OCI-LY7 (cell line): ENCODE measurements at regions not wholly inside any gene's neighbourhood (a gene's known extent, or its start where the extent isn't known, plus 50 kb on each side); places are given as distances from the start of the nearest gene placed in this dataset.

ENCODE experiments used
- BruUV-seq: library from RNA; stranded (reverse); fragments of 400-500 nt; replicated peaks from 2 replicates; lab custom pipeline; 2021; lab: Mats Ljungman, UMichigan
- CTCF ChIA-PET: fragments of 300-600 bp; sonication (Branson Sonifier 250); formaldehyde crosslinking; loops from one replicate; lab custom pipeline; 2022; ENCODE audit warnings: antibody characterized with exemption; ENCODE audit not compliant: unreplicated experiment; lab: Charles Lee
- POLR2A ChIA-PET: fragments of 300-600 bp; sonication (Branson Sonifier 250); formaldehyde crosslinking; loops from one replicate; lab custom pipeline; 2022; ENCODE audit warnings: antibody characterized with exemption; lab: Charles Lee
- DNase-seq: peaks from one replicate; pipeline ENCODE4 v3.0.0-alpha.2; 2015; ENCODE audit warnings: low spot score
- H2AFZ ChIP-seq: fragments of 200-600 bp; sonication (generic), shearing (Covaris generic); 2 replicates; pipeline ENCODE4 v1.6.1; 2014; ENCODE audit warnings: mild to moderate bottlenecking, antibody characterized with exemption, low read length, moderate library complexity
- H3K27ac ChIP-seq: fragments of 200-600 bp; sonication (generic); 2 replicates; pipeline ENCODE4 v1.5.1; 2014; ENCODE audit warnings: mixed run types, low read depth, mild to moderate bottlenecking, moderate library complexity, low read length, inconsistent platforms; ENCODE audit not compliant: poor library complexity, severe bottlenecking
- H3K36me3 ChIP-seq: fragments of 200-600 bp; sonication (generic); 2 replicates; pipeline ENCODE4 v1.6.1; 2014; ENCODE audit warnings: mild to moderate bottlenecking, antibody characterized with exemption, low read length, moderate library complexity, mixed read lengths; ENCODE audit not compliant: insufficient read depth
- H3K4me1 ChIP-seq: fragments of 200-600 bp; sonication (generic); 2 replicates; pipeline ENCODE4 v1.5.1; 2014; ENCODE audit warnings: mild to moderate bottlenecking, low read length; ENCODE audit not compliant: insufficient read depth, poor library complexity, severe bottlenecking
- H3K4me2 ChIP-seq: fragments of 200-600 bp; sonication (generic); 2 replicates; pipeline ENCODE4 v1.6.1; 2014; ENCODE audit warnings: mild to moderate bottlenecking, low read length
- H3K4me3 ChIP-seq: fragments of 200-600 bp; sonication (generic); 2 replicates; pipeline ENCODE4 v1.5.1; 2014; ENCODE audit warnings: mild to moderate bottlenecking, low read depth, low read length; ENCODE audit not compliant: poor library complexity, severe bottlenecking
- H3K79me2 ChIP-seq: fragments of 200-600 bp; sonication (generic); 2 replicates; pipeline ENCODE4 v1.6.1; 2016; ENCODE audit warnings: low read depth, mild to moderate bottlenecking, low read length, moderate library complexity, mixed read lengths; ENCODE audit not compliant: insufficient read depth
- H3K9me2 ChIP-seq: fragments of 200-600 bp; sonication (generic); 2 replicates; pipeline ENCODE4 v1.6.1; 2016; ENCODE audit warnings: mild to moderate bottlenecking, low read length, mixed read lengths; ENCODE audit not compliant: insufficient read depth
- H3K9me3 ChIP-seq: fragments of 200-600 bp; sonication (generic); 2 replicates; pipeline ENCODE4 v1.6.1; 2014; ENCODE audit warnings: mild to moderate bottlenecking, mixed run types, low read length, mixed read lengths
- H4K20me1 ChIP-seq: fragments of 200-600 bp; sonication (generic); 2 replicates; pipeline ENCODE4 v1.6.1; 2014; ENCODE audit warnings: mild to moderate bottlenecking, antibody characterized with exemption, low read length, moderate library complexity, mixed read lengths; ENCODE audit not compliant: insufficient read depth
- EZH2phosphoT487 ChIP-seq: fragments of 200-600 bp; sonication (generic); IDR thresholded peaks from 2 replicates; pipeline ENCODE4 v1.6.1; 2018; ENCODE audit warnings: low read depth, borderline replicate concordance, mild to moderate bottlenecking, mixed run types, antibody characterized with exemption, low read length, moderate library complexity, mixed read lengths
- intact Hi-C: fragments of 100-400 bp; cut with micrococcal nuclease; formaldehyde crosslinking; loops from one replicate; pipeline ENCODE4 v1.10.0; 2022; ENCODE audit not compliant: unreplicated experiment
- TF ChIP-seq, protein P1 (sequence below): fragments of 200-600 bp; sonication (generic); conservative IDR thresholded peaks from 2 replicates; pipeline ENCODE4 v1.5.1; 2014; ENCODE audit warnings: mild to moderate bottlenecking, antibody characterized with exemption, low read length, moderate library complexity, mixed read lengths

DNA sequence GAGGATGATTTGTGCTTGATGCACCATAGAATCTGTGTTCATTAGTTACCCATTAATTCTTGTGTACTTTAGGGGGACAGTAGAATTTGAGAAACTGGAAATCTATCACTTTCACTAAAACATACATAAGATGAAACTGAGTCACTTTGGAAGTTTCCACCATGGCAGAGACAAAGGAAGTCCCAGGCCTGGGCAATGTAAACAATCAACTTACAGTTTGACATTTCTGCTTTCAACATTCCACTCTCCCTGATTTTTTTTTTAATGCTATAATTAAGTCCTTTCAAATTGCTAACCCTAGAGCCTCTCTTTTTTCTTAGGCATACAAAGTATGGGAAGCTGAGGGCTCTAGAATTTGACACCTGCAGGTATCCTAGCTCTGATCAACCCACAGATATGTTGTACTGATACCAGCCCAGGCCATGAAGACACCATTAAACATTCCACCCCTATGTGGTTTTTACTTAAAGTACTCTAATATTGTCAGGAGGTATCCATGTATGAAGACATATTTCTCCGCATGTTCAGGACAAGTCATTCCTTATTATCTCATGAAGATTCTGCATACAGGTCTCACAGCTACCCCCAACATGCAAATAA lies 88.5 kb upstream of the GLS start:
- no peaks in the 10 kb centered on the region for H3K79me2 ChIP-seq

DNA sequence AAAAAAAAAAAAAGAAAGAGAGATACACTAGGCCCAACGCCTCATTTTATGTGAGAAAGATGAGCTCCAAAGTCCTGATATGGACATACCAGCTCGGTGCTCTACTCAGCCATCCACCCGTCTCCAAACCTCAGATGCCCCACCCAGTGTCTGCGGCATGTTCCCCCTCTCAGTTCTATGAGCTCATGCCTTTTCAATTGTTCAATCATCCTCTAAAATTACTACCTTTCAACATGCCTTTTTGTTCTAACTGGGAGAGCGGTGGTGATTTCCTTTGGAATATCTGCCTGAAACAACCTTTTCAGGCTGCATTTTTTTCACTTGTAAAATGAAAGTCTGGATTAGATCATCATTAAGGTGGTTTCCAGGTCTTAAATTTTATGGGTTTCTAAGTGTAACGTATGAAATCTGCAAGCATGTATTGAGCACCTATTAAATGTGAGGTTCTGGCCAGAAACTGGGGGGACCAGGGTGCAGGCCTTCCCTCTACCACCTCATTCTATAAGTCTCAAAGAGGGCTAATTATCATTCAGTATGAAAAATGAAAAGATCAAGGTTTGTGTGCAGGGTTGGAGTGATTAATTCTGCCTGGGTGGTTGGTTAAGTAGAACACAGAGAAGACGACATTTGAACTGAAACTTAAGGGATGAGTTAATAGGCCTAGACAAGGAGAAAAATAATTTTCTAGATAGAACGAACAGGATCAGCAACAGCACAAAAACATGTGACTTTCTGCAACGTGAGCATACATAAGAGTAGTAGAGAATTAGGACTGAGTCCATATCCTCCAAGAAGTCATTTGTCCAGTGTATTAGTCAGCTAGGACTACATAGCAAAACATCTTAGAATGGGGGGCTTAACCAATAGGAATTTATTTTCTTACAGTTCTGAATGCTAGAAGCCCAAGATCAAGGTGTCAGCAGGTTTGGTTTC lies 87.4 kb upstream of the GLS start:
- no peak overlapping the region for H3K27ac ChIP-seq
- H3K4me3 ChIP-seq, result no peak overlapping the region
- no peaks in the 10 kb centered on the region for H3K4me1 ChIP-seq
- intact Hi-C loops, result no loop called here
- no peak for DNase-seq
- POLR2A ChIA-PET, result interaction anchor here (0.6 to 0.7 kb wide), 3 partner anchors 27 to 352 kb away, joined by 3 to 4 read pairs (median 3); no protein-coding TSS in a partner anchor
- H3K4me2 ChIP-seq, result no peak overlapping the region
- no peaks in the 10 kb centered on the region for H4K20me1 ChIP-seq
- H3K79me2 ChIP-seq, result no peaks in the 10 kb centered on the region
- no peaks in the 10 kb centered on the region for H3K36me3 ChIP-seq
- CTCF ChIA-PET, result no interaction called here
- no peaks in the 10 kb centered on the region for H3K9me3 ChIP-seq
- BruUV-seq, result no TSS peak
- TF ChIP-seq, protein P1, sequence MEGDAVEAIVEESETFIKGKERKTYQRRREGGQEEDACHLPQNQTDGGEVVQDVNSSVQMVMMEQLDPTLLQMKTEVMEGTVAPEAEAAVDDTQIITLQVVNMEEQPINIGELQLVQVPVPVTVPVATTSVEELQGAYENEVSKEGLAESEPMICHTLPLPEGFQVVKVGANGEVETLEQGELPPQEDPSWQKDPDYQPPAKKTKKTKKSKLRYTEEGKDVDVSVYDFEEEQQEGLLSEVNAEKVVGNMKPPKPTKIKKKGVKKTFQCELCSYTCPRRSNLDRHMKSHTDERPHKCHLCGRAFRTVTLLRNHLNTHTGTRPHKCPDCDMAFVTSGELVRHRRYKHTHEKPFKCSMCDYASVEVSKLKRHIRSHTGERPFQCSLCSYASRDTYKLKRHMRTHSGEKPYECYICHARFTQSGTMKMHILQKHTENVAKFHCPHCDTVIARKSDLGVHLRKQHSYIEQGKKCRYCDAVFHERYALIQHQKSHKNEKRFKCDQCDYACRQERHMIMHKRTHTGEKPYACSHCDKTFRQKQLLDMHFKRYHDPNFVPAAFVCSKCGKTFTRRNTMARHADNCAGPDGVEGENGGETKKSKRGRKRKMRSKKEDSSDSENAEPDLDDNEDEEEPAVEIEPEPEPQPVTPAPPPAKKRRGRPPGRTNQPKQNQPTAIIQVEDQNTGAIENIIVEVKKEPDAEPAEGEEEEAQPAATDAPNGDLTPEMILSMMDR, result no peak
- no peak for TF ChIP-seq EZH2phosphoT487
- no peaks in the 10 kb centered on the region for H3K9me2 ChIP-seq
- H2AFZ ChIP-seq, result no peak overlapping the region

More for the DNA sequence above, 88.5 kb upstream of the GLS start:
- CTCF ChIA-PET, result no interaction called here
- no peak overlapping the region for H2AFZ ChIP-seq
- POLR2A ChIA-PET, result no interaction called here
- intact Hi-C loops, result no loop called here
- no peaks in the 10 kb centered on the region for H3K9me3 ChIP-seq
- no peak overlapping the region for H3K4me2 ChIP-seq
- TF ChIP-seq, protein P1, result no peak
- TF ChIP-seq EZH2phosphoT487, result no peak
- no peaks in the 10 kb centered on the region for H3K36me3 ChIP-seq
- no peak for DNase-seq
- no peak overlapping the region for H3K27ac ChIP-seq
- H3K4me3 ChIP-seq, result no peak overlapping the region
- H4K20me1 ChIP-seq, result no peaks in the 10 kb centered on the region
- H3K4me1 ChIP-seq, result no peaks in the 10 kb centered on the region
- no peaks in the 10 kb centered on the region for H3K9me2 ChIP-seq
- BruUV-seq, result no TSS peak

DNA sequence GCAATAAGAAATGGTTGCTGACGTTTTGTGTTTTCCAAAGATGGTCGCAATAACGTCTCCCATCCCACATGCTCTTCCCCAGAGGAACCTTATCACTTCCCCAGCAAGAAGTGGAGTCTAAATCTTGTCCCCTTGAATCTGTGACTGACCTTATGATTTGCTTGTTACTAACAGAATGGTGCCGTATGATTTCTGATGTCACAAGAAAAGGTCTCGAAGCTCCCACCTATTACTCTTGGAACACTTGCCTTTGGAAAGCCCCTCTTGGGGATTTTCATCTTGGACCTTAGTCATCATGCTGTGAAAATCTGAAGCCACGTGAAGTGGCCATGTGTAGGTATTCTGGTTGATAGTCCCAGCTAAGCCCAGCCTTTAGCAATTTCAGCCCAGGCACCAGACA lies 86.2 kb upstream of the GLS start:
- no peaks in the 10 kb centered on the region for H3K9me3 ChIP-seq
- ChIA-PET CTCF (no interaction called here), POLR2A (interaction anchor here (0.6 to 1.2 kb wide), 2 partner anchors 28 to 649 kb away, joined by 3 to 4 read pairs; no protein-coding TSS in a partner anchor)
- H3K27ac ChIP-seq, result no peak overlapping the region
- H4K20me1 ChIP-seq, result no peaks in the 10 kb centered on the region
- H3K9me2 ChIP-seq, result no peaks in the 10 kb centered on the region
- BruUV-seq, result no TSS peak
- no peak for TF ChIP-seq EZH2phosphoT487
- TF ChIP-seq, protein P1, result no peak
- no peak for DNase-seq
- no peak overlapping the region for H2AFZ ChIP-seq
- no peak overlapping the region for H3K4me3 ChIP-seq
- H3K4me2 ChIP-seq, result no peak overlapping the region
- intact Hi-C loops, result no loop called here
- no peaks in the 10 kb centered on the region for H3K36me3 ChIP-seq
- H3K79me2 ChIP-seq, result no peaks in the 10 kb centered on the region
- H3K4me1 ChIP-seq, result no peaks in the 10 kb centered on the region
